ENCODE measurements at regions not wholly inside any gene's neighbourhood (a gene's known extent, or its start where the extent isn't known, plus 50 kb on each side); places are given as distances from the start of the nearest gene placed in this dataset.

DNA sequence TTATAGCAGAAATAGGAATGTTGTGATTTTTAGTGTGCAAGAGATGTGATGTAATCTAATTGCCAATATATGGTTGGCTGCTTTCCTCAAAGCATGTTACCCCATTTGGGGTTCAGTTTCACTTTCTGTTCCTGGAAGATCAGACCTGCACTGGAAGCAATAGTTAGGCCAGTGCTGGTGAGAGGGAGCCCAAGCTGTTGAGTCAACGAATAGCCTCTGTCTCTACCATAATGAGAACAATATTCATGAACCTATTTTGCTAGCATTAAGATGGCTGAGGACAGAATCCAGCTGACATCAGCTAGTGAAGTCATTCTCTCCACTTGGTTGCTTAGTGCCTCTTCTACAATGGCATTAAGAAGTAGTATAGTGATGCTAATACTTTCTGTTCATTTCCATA, 379.9 kb upstream of the DCN start:
- TF ChIP-seq, protein P1, sequence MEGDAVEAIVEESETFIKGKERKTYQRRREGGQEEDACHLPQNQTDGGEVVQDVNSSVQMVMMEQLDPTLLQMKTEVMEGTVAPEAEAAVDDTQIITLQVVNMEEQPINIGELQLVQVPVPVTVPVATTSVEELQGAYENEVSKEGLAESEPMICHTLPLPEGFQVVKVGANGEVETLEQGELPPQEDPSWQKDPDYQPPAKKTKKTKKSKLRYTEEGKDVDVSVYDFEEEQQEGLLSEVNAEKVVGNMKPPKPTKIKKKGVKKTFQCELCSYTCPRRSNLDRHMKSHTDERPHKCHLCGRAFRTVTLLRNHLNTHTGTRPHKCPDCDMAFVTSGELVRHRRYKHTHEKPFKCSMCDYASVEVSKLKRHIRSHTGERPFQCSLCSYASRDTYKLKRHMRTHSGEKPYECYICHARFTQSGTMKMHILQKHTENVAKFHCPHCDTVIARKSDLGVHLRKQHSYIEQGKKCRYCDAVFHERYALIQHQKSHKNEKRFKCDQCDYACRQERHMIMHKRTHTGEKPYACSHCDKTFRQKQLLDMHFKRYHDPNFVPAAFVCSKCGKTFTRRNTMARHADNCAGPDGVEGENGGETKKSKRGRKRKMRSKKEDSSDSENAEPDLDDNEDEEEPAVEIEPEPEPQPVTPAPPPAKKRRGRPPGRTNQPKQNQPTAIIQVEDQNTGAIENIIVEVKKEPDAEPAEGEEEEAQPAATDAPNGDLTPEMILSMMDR (IDR thresholded peaks at IDR 0.05; ENCODE audit: insufficient read depth, low read length, poor library complexity, severe bottlenecking), result no peak
- no peak for TF ChIP-seq EZH2phosphoT487 (conservative IDR thresholded peaks at IDR 0.05; ENCODE audit: low read length)

Data from SU-DHL-6 (cell line).